A673 (cell line): ENCODE measurements at regions not wholly inside any gene's neighbourhood (a gene's known extent, or its start where the extent isn't known, plus 50 kb on each side); places are given as distances from the start of the nearest gene placed in this dataset.

ENCODE experiments used
- BruUV-seq: library from RNA; stranded (reverse); fragments of 400-500 nt; replicated peaks from 2 replicates; lab custom pipeline; 2021; lab: Mats Ljungman, UMichigan
- CTCF ChIA-PET: fragments of 300-600 bp; sonication (Branson Sonifier 250); formaldehyde crosslinking; loops from one replicate; lab custom pipeline; 2022; ENCODE audit warnings: antibody characterized with exemption; lab: Charles Lee
- POLR2A ChIA-PET: fragments of 300-600 bp; sonication (Branson Sonifier 250); formaldehyde crosslinking; loops from one replicate; lab custom pipeline; 2022; ENCODE audit warnings: antibody characterized with exemption; ENCODE audit not compliant: low non-redundant PET; lab: Charles Lee
- DNase-seq: peaks from one replicate; pipeline ENCODE4 v3.0.0-alpha.2; 2015; ENCODE audit warnings: low spot score
- H3K27ac ChIP-seq: fragments of 200-600 bp; sonication (generic); 2 replicates; pipeline ENCODE4 v1.5.1; 2016; ENCODE audit warnings: mixed run types, low read depth, mild to moderate bottlenecking, mixed read lengths, antibody characterized with exemption, low read length; ENCODE audit not compliant: poor library complexity, severe bottlenecking
- H3K27me3 ChIP-seq: fragments of 200-600 bp; sonication (generic); replicated peaks from 2 replicates; pipeline ENCODE4 v1.6.1; 2017; ENCODE audit warnings: mixed run types, low read depth, mild to moderate bottlenecking, mixed read lengths, antibody characterized with exemption, low read length; ENCODE audit not compliant: insufficient read depth, poor library complexity
- H3K36me3 ChIP-seq: fragments of 200-600 bp; sonication (generic); 2 replicates; pipeline ENCODE4 v1.6.1; 2016; ENCODE audit warnings: mixed run types, mild to moderate bottlenecking, mixed read lengths, antibody characterized with exemption, low read length; ENCODE audit not compliant: insufficient read depth, poor library complexity, severe bottlenecking
- H3K4me1 ChIP-seq: fragments of 200-600 bp; sonication (generic); 2 replicates; pipeline ENCODE4 v1.6.1; 2017; ENCODE audit warnings: mixed run types, mild to moderate bottlenecking, mixed read lengths, antibody characterized with exemption, low read length; ENCODE audit not compliant: insufficient read depth, poor library complexity, severe bottlenecking
- H3K4me3 ChIP-seq: fragments of 200-600 bp; sonication (generic); 2 replicates; pipeline ENCODE4 v1.5.1; 2016; ENCODE audit warnings: low read depth, mixed run types, mild to moderate bottlenecking, mixed read lengths, low read length; ENCODE audit not compliant: poor library complexity, severe bottlenecking
- H3K9me3 ChIP-seq: fragments of 200-600 bp; sonication (generic); 2 replicates; pipeline ENCODE4 v1.6.1; 2016; ENCODE audit warnings: mixed run types, low read depth, mild to moderate bottlenecking, mixed read lengths, antibody characterized with exemption, low read length; ENCODE audit not compliant: poor library complexity, severe bottlenecking
- CTCF ChIP-seq: fragments of 300-800, 200-600 bp; sonication (generic); conservative IDR thresholded peaks from 2 replicates; pipeline ENCODE4 v1.5.1; 2017; ENCODE audit warnings: low read depth, mild to moderate bottlenecking, antibody characterized with exemption, low read length, moderate library complexity, mixed read lengths
- EZH2 ChIP-seq: fragments of 200-600 bp; sonication (generic); IDR thresholded peaks from 2 replicates; pipeline ENCODE4 v1.6.1; 2017; ENCODE audit warnings: borderline replicate concordance, low read depth, mild to moderate bottlenecking, mixed read lengths, antibody characterized with exemption, low read length; ENCODE audit not compliant: poor library complexity, severe bottlenecking
- intact Hi-C: fragments of 100-400 bp; cut with micrococcal nuclease; formaldehyde crosslinking; loops from one replicate; pipeline ENCODE4 v1.10.0; 2022; ENCODE audit not compliant: unreplicated experiment

GRCh38 chr7:42407021-42407710 lies 170.2 kb upstream of the GLI3 start:
- no TSS peak for BruUV-seq
- no peak overlapping the region for H3K4me3 ChIP-seq
- H3K36me3 ChIP-seq: no peaks in the 10 kb centered on the region
- H3K27ac ChIP-seq: no peak overlapping the region
- no peaks in the 10 kb centered on the region for H3K27me3 ChIP-seq
- POLR2A ChIA-PET: no interaction called here
- no peaks in the 10 kb centered on the region for H3K9me3 ChIP-seq
- intact Hi-C loops: no loop called here
- CTCF ChIA-PET: no interaction called here
- H3K4me1 ChIP-seq: no peaks in the 10 kb centered on the region
- DNase-seq: no peak
- TF ChIP-seq CTCF: no peak
- no peak for TF ChIP-seq EZH2

GRCh38 chr7:42406358-42406757 lies 169.3 kb upstream of the GLI3 start:
- no TSS peak for BruUV-seq

GRCh38 chr7:42405782-42406181 lies 168.8 kb upstream of the GLI3 start:
- Histone ChIP-seq H3K36me3 (no peaks in the 10 kb centered on the region), H3K9me3 (no peaks in the 10 kb centered on the region), H3K4me1 (no peaks in the 10 kb centered on the region), H3K27me3 (no peaks in the 10 kb centered on the region), H3K4me3 (no peak overlapping the region), H3K27ac (no peak overlapping the region)
- intact Hi-C loops: no loop called here
- CTCF ChIA-PET: no interaction called here
- no peak for TF ChIP-seq CTCF
- no peak for TF ChIP-seq EZH2
- no TSS peak for BruUV-seq
- no peak for DNase-seq
- POLR2A ChIA-PET: no interaction called here

More at GRCh38 chr7:42406358-42406757, 169.3 kb upstream of the GLI3 start:
- TF ChIP-seq EZH2 (no peak), CTCF (no peak)
- no peak overlapping the region for H3K27ac ChIP-seq
- ChIA-PET POLR2A (no interaction called here), CTCF (no interaction called here)
- H3K4me1 ChIP-seq: no peaks in the 10 kb centered on the region
- H3K4me3 ChIP-seq: no peak overlapping the region
- intact Hi-C loops: no loop called here
- no peaks in the 10 kb centered on the region for H3K36me3 ChIP-seq
- H3K9me3 ChIP-seq: no peaks in the 10 kb centered on the region
- no peaks in the 10 kb centered on the region for H3K27me3 ChIP-seq
- no peak for DNase-seq
